ENCODE measurements at regions not wholly inside any gene's neighbourhood (a gene's known extent, or its start where the extent isn't known, plus 50 kb on each side); places are given as distances from the start of the nearest gene placed in this dataset.

GRCh38 chr11:105324156-105324555 is 184.6 kb upstream of the CARD18 start:
- TF ChIP-seq POLR2A (IDR thresholded peaks at IDR 0.05; ENCODE audit: low read depth, low read length) (no peak), POLR2AphosphoS5 (IDR thresholded peaks at IDR 0.05; ENCODE audit: low read depth, low read length) (no peak), SPI1 (IDR thresholded peaks at IDR 0.05; ENCODE audit: low read depth, low read length) (no peak), TAF1 (IDR thresholded peaks at IDR 0.05; ENCODE audit: low read depth, low read length) (no peak), PAX5 (IDR thresholded peaks at IDR 0.05; ENCODE audit: insufficient read depth, low read length, severe bottlenecking) (no peak), POU2F2 (IDR thresholded peaks at IDR 0.05; ENCODE audit: low read depth, low read length) (no peak)
